GM23338 (cell line): ENCODE measurements at regions not wholly inside any gene's neighbourhood (a gene's known extent, or its start where the extent isn't known, plus 50 kb on each side); places are given as distances from the start of the nearest gene placed in this dataset.

Experiments used
- ATAC-seq: fragments of 200-7000 bp; cut with Tn5 transposase; 3 replicates; pipeline ENCODE4 v1.9.1; 2020
- DNase-seq: peaks from one replicate; pipeline ENCODE4 v3.0.0-alpha.2; 2015; ENCODE audit warnings: low spot score
- H2AFZ ChIP-seq: fragments of 200-600 bp; sonication (generic); 2 replicates; pipeline ENCODE4 v1.8.0; 2016; ENCODE audit warnings: antibody characterized with exemption, mild to moderate bottlenecking, moderate library complexity
- H3F3A ChIP-seq: fragments of 200-600 bp; sonication (generic); replicated peaks from 2 replicates; pipeline ENCODE4 v1.8.0; 2017; ENCODE audit warnings: antibody characterized with exemption, mixed run types, low read depth
- H3K27ac ChIP-seq: fragments of 200-600 bp; sonication (generic); 2 replicates; pipeline ENCODE4 v1.6.1; 2016; ENCODE audit warnings: low read depth
- H3K27me3 ChIP-seq: fragments of 200-600 bp; sonication (generic); 2 replicates; pipeline ENCODE4 v1.8.0; 2016; ENCODE audit warnings: mild to moderate bottlenecking, mixed run types, moderate library complexity; ENCODE audit not compliant: insufficient read depth
- H3K36me3 ChIP-seq: fragments of 200-600 bp; sonication (generic); 2 replicates; pipeline ENCODE4 v1.8.0; 2016; ENCODE audit warnings: mild to moderate bottlenecking; ENCODE audit not compliant: insufficient read depth
- H3K4me1 ChIP-seq: fragments of 200-600 bp; sonication (generic); 2 replicates; pipeline ENCODE4 v1.8.0; 2016; ENCODE audit warnings: mild to moderate bottlenecking, moderate library complexity; ENCODE audit not compliant: insufficient read depth
- H3K4me2 ChIP-seq: fragments of 200-600 bp; sonication (generic); 2 replicates; pipeline ENCODE4 v1.7.1; 2017; ENCODE audit warnings: mixed run types
- H3K4me3 ChIP-seq: fragments of 200-600 bp; sonication (generic); 2 replicates; pipeline ENCODE4 v1.6.1; 2016; ENCODE audit warnings: mixed run types
- H3K79me2 ChIP-seq: fragments of 200-600 bp; sonication (generic); replicated peaks from 2 replicates; pipeline ENCODE4 v1.8.0; 2017; ENCODE audit warnings: mild to moderate bottlenecking; ENCODE audit not compliant: insufficient read depth
- H3K9me2 ChIP-seq: fragments of 200-600 bp; sonication (generic); 2 replicates; pipeline ENCODE4 v1.8.0; 2017; ENCODE audit not compliant: insufficient read depth
- H4K20me1 ChIP-seq: fragments of 200-600 bp; sonication (generic); replicated peaks from 2 replicates; pipeline ENCODE4 v1.8.0; 2017; ENCODE audit warnings: mild to moderate bottlenecking; ENCODE audit not compliant: insufficient read depth
- H3K27ac Mint-ChIP-seq: 2 replicates; pipeline ENCODE4 v1.8.0; 2020; ENCODE audit warnings: inconsistent platforms, mild to moderate bottlenecking, moderate library complexity, mixed read lengths
- H3K27me3 Mint-ChIP-seq: 3 replicates; pipeline ENCODE4 v1.8.0; 2022; ENCODE audit warnings: low read depth, mild to moderate bottlenecking, moderate library complexity, mixed read lengths, inconsistent platforms; ENCODE audit not compliant: insufficient read depth, poor library complexity
- H3K36me3 Mint-ChIP-seq: 3 replicates; pipeline ENCODE4 v1.8.0; 2021; ENCODE audit warnings: low read depth, mild to moderate bottlenecking, inconsistent platforms, moderate library complexity, mixed read lengths
- H3K4me1 Mint-ChIP-seq: 3 replicates; pipeline ENCODE4 v1.8.0; 2020; ENCODE audit warnings: mild to moderate bottlenecking, inconsistent platforms, mixed read lengths
- H3K4me3 Mint-ChIP-seq: 3 replicates; pipeline ENCODE4 v1.8.0; 2021; ENCODE audit warnings: moderate library complexity, mild to moderate bottlenecking, inconsistent platforms, mixed read lengths
- H3K9me3 Mint-ChIP-seq: 3 replicates; pipeline ENCODE4 v1.8.0; 2020; ENCODE audit warnings: moderate library complexity, mild to moderate bottlenecking, inconsistent platforms, mixed read lengths
- CREB1 ChIP-seq: fragments of 250-450 bp; sonication (Bioruptor Pico); IDR thresholded peaks from 2 replicates; pipeline ENCODE4 v1.5.0; 2020; ENCODE audit warnings: low read depth, mild to moderate bottlenecking, moderate library complexity
- EZH2 ChIP-seq: fragments of 200-600 bp; sonication (generic); IDR thresholded peaks from one replicate; pipeline ENCODE4 v1.8.0; 2017; ENCODE audit warnings: antibody characterized with exemption, mild to moderate bottlenecking, low read depth; ENCODE audit not compliant: unreplicated experiment
- EZH2phosphoT487 ChIP-seq: fragments of 200-600 bp; sonication (generic); IDR thresholded peaks from one replicate; pipeline ENCODE4 v1.8.1; 2018; ENCODE audit warnings: antibody characterized with exemption; ENCODE audit not compliant: unreplicated experiment
- JUNB ChIP-seq: IDR thresholded peaks from one replicate; pipeline ENCODE4 v1.6.1; 2016; ENCODE audit warnings: antibody characterized with exemption; ENCODE audit not compliant: unreplicated experiment
- NANOG ChIP-seq: IDR thresholded peaks from 2 replicates; pipeline ENCODE4 v1.6.1; 2016; ENCODE audit warnings: antibody characterized with exemption, borderline replicate concordance
- POLR2AphosphoS5 ChIP-seq: IDR thresholded peaks from 2 replicates; pipeline ENCODE4 v1.6.1; 2016; ENCODE audit warnings: antibody characterized with exemption, low read depth
- STAT1 ChIP-seq: IDR thresholded peaks from one replicate; pipeline ENCODE4 v1.6.1; 2016; ENCODE audit warnings: antibody characterized with exemption; ENCODE audit not compliant: unreplicated experiment
- ZNF114 ChIP-seq: fragments of 250-450 bp; sonication (Bioruptor Pico); IDR thresholded peaks from 2 replicates; pipeline ENCODE4 v1.5.0; 2020; ENCODE audit warnings: mild to moderate bottlenecking, moderate library complexity
- ZNF331 ChIP-seq: fragments of 250-450 bp; sonication (Bioruptor Pico); IDR thresholded peaks from 2 replicates; pipeline ENCODE4 v1.5.0; 2020; ENCODE audit warnings: low read depth, mild to moderate bottlenecking, moderate library complexity
- TF ChIP-seq, protein P1 (sequence below): IDR thresholded peaks from one replicate; pipeline ENCODE4 v1.6.1; 2018; ENCODE audit warnings: antibody characterized with exemption; ENCODE audit not compliant: unreplicated experiment
- TF ChIP-seq, protein P2 (sequence below): IDR thresholded peaks from 2 replicates; pipeline ENCODE4 v1.6.1; 2016; ENCODE audit warnings: antibody characterized with exemption
- TF ChIP-seq, protein P3 (sequence below): fragments of 250-450 bp; sonication (Bioruptor Pico); IDR thresholded peaks from 2 replicates; pipeline ENCODE4 v1.5.0; 2020; ENCODE audit warnings: mild to moderate bottlenecking, moderate library complexity
- TF ChIP-seq, protein P4 (sequence below), 2 experiments: fragments of 200-600 bp in 1 of 2; sonication (generic) in 1 of 2; conservative IDR thresholded peaks; 2 replicates each; pipeline versions ENCODE4 v1.5.1 to v1.6.1; 2016 to 2017; ENCODE audit warnings: antibody characterized with exemption in 2 of 2, low read depth in 2 of 2, mild to moderate bottlenecking in 2 of 2, moderate library complexity in 1 of 2

DNA sequence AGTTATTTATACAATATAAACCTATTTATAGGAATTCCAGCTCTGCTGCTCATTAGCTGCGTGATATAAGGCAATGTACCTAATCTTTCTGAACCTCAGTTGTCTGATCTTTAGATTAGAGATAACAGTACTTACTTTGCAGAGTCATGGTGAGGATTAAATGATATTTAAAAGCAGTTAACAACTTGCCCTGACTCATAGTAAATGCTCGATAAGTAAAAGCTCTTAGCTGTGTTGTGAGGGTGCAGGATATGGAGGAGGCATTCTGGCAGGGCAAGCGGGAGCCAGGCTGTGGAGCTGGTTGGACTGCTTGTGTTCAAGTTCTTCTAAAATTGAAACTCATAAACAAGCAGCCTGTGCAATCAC, 140.0 kb upstream of the PRICKLE1 start:
- Histone ChIP-seq H3K27me3 (no peaks in the 10 kb centered on the region), H3F3A (no peaks in the 10 kb centered on the region), H3K79me2 (no peaks in the 10 kb centered on the region), H4K20me1 (no peaks in the 10 kb centered on the region), H3K9me2 (peaks cover 11% of the 10 kb centered on the region; the same call in 1 of the 2 replicates), H3K36me3 (peaks cover 9% of the 10 kb centered on the region), H3K4me1 (no peaks in the 10 kb centered on the region), H3K4me2 (no peak overlapping the region), H2AFZ (no peak overlapping the region), H3K4me3 (no peak overlapping the region), H3K27ac (no peak overlapping the region)
- Mint-ChIP-seq H3K4me1 (no peaks in the 10 kb centered on the region), H3K27me3 (peaks cover under 1% of the 10 kb centered on the region), H3K4me3 (no peak overlapping the region), H3K27ac (no peak overlapping the region), H3K9me3 (no peaks in the 10 kb centered on the region), H3K36me3 (peaks cover 4% of the 10 kb centered on the region; the same call in 2 of the 3 replicates)
- TF ChIP-seq NANOG = no peak
- TF ChIP-seq, protein P1, sequence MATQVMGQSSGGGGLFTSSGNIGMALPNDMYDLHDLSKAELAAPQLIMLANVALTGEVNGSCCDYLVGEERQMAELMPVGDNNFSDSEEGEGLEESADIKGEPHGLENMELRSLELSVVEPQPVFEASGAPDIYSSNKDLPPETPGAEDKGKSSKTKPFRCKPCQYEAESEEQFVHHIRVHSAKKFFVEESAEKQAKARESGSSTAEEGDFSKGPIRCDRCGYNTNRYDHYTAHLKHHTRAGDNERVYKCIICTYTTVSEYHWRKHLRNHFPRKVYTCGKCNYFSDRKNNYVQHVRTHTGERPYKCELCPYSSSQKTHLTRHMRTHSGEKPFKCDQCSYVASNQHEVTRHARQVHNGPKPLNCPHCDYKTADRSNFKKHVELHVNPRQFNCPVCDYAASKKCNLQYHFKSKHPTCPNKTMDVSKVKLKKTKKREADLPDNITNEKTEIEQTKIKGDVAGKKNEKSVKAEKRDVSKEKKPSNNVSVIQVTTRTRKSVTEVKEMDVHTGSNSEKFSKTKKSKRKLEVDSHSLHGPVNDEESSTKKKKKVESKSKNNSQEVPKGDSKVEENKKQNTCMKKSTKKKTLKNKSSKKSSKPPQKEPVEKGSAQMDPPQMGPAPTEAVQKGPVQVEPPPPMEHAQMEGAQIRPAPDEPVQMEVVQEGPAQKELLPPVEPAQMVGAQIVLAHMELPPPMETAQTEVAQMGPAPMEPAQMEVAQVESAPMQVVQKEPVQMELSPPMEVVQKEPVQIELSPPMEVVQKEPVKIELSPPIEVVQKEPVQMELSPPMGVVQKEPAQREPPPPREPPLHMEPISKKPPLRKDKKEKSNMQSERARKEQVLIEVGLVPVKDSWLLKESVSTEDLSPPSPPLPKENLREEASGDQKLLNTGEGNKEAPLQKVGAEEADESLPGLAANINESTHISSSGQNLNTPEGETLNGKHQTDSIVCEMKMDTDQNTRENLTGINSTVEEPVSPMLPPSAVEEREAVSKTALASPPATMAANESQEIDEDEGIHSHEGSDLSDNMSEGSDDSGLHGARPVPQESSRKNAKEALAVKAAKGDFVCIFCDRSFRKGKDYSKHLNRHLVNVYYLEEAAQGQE = no peak
- TF ChIP-seq, protein P2, sequence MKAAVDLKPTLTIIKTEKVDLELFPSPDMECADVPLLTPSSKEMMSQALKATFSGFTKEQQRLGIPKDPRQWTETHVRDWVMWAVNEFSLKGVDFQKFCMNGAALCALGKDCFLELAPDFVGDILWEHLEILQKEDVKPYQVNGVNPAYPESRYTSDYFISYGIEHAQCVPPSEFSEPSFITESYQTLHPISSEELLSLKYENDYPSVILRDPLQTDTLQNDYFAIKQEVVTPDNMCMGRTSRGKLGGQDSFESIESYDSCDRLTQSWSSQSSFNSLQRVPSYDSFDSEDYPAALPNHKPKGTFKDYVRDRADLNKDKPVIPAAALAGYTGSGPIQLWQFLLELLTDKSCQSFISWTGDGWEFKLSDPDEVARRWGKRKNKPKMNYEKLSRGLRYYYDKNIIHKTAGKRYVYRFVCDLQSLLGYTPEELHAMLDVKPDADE = no peak
- no peak for TF ChIP-seq CREB1 (CRISPR knock-in tag)
- TF ChIP-seq STAT1 = no peak
- TF ChIP-seq, protein P3, sequence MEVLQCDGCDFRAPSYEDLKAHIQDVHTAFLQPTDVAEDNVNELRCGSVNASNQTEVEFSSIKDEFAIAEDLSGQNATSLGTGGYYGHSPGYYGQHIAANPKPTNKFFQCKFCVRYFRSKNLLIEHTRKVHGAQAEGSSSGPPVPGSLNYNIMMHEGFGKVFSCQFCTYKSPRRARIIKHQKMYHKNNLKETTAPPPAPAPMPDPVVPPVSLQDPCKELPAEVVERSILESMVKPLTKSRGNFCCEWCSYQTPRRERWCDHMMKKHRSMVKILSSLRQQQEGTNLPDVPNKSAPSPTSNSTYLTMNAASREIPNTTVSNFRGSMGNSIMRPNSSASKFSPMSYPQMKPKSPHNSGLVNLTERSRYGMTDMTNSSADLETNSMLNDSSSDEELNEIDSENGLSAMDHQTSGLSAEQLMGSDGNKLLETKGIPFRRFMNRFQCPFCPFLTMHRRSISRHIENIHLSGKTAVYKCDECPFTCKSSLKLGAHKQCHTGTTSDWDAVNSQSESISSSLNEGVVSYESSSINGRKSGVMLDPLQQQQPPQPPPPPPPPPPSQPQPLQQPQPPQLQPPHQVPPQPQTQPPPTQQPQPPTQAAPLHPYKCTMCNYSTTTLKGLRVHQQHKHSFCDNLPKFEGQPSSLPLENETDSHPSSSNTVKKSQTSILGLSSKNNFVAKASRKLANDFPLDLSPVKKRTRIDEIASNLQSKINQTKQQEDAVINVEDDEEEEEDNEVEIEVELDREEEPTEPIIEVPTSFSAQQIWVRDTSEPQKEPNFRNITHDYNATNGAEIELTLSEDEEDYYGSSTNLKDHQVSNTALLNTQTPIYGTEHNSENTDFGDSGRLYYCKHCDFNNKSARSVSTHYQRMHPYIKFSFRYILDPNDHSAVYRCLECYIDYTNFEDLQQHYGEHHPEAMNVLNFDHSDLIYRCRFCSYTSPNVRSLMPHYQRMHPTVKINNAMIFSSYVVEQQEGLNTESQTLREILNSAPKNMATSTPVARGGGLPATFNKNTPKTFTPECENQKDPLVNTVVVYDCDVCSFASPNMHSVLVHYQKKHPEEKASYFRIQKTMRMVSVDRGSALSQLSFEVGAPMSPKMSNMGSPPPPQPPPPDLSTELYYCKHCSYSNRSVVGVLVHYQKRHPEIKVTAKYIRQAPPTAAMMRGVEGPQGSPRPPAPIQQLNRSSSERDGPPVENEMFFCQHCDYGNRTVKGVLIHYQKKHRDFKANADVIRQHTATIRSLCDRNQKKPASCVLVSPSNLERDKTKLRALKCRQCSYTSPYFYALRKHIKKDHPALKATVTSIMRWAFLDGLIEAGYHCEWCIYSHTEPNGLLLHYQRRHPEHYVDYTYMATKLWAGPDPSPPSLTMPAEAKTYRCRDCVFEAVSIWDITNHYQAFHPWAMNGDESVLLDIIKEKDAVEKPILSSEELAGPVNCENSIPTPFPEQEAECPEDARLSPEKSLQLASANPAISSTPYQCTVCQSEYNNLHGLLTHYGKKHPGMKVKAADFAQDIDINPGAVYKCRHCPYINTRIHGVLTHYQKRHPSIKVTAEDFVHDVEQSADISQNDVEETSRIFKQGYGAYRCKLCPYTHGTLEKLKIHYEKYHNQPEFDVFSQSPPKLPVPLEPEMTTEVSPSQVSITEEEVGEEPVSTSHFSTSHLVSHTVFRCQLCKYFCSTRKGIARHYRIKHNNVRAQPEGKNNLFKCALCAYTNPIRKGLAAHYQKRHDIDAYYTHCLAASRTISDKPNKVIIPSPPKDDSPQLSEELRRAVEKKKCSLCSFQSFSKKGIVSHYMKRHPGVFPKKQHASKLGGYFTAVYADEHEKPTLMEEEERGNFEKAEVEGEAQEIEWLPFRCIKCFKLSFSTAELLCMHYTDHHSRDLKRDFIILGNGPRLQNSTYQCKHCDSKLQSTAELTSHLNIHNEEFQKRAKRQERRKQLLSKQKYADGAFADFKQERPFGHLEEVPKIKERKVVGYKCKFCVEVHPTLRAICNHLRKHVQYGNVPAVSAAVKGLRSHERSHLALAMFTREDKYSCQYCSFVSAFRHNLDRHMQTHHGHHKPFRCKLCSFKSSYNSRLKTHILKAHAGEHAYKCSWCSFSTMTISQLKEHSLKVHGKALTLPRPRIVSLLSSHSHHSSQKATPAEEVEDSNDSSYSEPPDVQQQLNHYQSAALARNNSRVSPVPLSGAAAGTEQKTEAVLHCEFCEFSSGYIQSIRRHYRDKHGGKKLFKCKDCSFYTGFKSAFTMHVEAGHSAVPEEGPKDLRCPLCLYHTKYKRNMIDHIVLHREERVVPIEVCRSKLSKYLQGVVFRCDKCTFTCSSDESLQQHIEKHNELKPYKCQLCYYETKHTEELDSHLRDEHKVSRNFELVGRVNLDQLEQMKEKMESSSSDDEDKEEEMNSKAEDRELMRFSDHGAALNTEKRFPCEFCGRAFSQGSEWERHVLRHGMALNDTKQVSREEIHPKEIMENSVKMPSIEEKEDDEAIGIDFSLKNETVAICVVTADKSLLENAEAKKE = no peak
- TF ChIP-seq POLR2AphosphoS5 = no peak
- TF ChIP-seq, protein P4, sequence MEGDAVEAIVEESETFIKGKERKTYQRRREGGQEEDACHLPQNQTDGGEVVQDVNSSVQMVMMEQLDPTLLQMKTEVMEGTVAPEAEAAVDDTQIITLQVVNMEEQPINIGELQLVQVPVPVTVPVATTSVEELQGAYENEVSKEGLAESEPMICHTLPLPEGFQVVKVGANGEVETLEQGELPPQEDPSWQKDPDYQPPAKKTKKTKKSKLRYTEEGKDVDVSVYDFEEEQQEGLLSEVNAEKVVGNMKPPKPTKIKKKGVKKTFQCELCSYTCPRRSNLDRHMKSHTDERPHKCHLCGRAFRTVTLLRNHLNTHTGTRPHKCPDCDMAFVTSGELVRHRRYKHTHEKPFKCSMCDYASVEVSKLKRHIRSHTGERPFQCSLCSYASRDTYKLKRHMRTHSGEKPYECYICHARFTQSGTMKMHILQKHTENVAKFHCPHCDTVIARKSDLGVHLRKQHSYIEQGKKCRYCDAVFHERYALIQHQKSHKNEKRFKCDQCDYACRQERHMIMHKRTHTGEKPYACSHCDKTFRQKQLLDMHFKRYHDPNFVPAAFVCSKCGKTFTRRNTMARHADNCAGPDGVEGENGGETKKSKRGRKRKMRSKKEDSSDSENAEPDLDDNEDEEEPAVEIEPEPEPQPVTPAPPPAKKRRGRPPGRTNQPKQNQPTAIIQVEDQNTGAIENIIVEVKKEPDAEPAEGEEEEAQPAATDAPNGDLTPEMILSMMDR (conservative IDR thresholded peaks at IDR 0.05; ENCODE audit: low read depth in 2 of 2) = no peak
- TF ChIP-seq EZH2 = no peak
- TF ChIP-seq JUNB = no peak
- TF ChIP-seq ZNF331 (CRISPR knock-in tag) = no peak
- TF ChIP-seq ZNF114 (CRISPR knock-in tag) = no peak
- no peak for TF ChIP-seq EZH2phosphoT487
- DNase-seq = no peak
- ATAC-seq = no peak
